ENCODE measurements at regions not wholly inside any gene's neighbourhood (a gene's known extent, or its start where the extent isn't known, plus 50 kb on each side); places are given as distances from the start of the nearest gene placed in this dataset.

DNA sequence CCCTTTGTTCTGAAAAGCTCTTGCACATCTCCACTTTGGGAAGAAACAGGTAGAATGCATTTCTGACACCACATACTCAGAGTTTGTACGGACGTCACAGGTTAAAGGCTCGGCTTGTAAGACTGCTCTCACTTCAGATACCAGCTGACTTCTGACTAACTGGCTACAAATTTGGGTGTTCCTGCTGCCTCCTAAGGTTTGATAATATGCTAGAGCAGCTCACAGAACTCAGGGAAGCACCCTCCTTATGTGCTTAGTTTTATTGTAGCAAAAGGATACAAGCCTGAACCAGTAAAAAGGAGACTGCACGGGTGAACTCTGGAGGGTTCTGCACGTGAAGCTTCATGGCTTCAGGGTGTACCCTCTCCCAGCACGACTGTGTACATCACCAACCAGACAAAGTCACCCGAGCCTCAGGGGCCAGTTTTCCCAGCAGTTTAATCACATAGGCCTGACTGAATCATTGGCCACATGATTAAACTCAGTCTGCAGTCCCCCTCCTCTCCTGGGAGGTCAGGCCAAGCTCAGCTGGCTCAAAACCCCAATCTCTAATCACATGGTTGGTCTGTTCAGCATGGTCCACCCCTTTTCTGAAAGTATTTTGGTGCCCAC, 749.5 kb upstream of the RAB6C start:
- DNase-seq (ENCODE audit: low read depth) = no peak
- in situ Hi-C loops (cut with HindIII; ENCODE audit: low pct_unique_long_range_greater_than_20kb, low sequenced_read_pairs) = no loop called here

DNA sequence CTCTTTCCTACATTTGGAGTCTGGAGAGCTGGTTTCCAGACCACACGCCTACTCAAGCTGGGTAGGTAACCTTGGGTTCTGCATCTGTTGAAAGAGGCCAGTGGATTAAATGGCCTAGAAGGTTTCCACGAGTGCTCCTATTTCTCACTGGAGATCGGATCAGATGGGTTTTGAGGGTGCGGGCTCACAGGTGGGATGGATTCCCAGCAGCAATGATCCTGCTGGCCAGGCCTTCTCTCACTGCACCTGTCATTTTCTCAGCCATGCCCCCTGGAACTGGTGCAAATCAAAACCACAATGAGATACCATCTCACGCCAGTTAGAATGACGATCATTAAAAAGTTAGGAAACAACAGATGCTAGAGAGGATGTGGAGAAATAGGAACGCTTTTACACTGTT, 747.5 kb upstream of the RAB6C start:
- in situ Hi-C loops (cut with HindIII; ENCODE audit: low pct_unique_long_range_greater_than_20kb, low sequenced_read_pairs) = no loop called here
- no peak for DNase-seq (ENCODE audit: low read depth)

DNA sequence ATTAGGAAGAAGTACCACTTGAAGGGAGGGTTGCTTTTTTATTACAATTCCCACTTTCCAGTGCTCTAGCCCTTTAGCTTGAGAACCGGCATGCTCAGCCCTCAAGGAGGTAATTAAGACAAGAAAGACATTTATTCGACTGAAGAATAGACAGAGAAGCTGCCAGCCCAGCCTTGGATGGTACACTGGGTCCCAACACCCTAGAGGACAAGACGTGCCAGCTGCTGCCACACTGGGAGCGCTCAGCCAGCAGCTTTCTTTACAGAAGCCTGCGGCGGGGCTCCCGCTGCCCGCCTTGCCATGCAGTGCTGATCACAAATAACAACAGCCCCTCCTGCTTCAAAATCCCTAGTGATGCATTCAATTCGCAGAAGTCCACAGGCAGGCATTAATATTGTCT, 746.3 kb upstream of the RAB6C start:
- DNase-seq (ENCODE audit: low read depth) = no peak
- in situ Hi-C loops (cut with HindIII; ENCODE audit: low pct_unique_long_range_greater_than_20kb, low sequenced_read_pairs) = no loop called here

DNA sequence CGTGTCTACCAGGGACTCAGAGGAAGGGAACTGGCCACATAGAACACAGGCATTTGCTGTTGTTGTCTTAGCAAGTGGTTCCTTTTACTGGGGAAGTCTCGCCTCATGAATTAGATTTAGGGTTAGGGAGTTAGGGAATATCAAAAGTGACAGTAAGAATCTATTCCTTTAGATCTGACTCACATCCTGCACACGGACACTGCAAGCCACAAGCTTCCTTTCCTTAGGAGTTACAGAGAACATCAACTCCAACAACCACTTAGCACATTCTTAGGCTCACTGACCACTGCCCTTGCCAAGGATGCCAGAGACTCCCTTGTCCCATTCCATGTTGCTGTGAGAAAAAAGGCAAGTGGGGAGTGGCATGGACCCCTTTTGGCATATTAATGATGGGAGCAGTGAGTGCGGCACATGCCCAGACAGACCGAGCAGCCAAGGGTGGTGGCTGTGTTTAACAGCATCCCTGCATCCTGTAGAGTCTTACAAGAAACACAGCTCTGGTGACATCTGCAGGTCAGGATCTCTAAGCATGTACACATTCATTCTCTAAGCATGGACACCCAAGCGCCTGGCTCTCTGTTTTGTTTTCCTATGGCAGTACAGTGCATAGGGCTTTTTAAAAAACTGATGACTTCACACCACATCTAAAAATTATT, 745.6 kb upstream of the RAB6C start:
- no peak for DNase-seq (ENCODE audit: low read depth)
- in situ Hi-C loops (cut with HindIII; ENCODE audit: low pct_unique_long_range_greater_than_20kb, low sequenced_read_pairs) = no loop called here

DNA sequence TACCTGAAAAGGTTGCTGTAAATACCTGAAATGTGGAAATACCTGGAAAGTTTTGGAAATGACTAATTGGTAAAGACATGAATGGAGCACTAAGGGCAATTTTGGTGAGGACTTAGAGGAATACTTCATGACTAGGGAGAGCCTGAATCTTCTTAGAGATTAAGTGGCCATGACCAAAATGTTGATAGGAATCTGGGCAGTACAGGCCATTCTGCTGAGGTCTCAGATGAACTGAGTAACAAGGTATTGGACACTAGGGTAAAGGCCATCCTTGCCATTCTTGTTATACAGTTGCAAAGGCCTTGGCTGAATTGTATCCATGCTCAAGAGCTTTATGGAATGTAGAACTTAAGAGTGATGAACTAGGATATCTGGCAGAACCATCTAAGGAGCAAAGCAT, 742.9 kb upstream of the RAB6C start:
- in situ Hi-C loops (cut with HindIII; ENCODE audit: low pct_unique_long_range_greater_than_20kb, low sequenced_read_pairs) = no loop called here
- DNase-seq (ENCODE audit: low read depth) = no peak

DNA sequence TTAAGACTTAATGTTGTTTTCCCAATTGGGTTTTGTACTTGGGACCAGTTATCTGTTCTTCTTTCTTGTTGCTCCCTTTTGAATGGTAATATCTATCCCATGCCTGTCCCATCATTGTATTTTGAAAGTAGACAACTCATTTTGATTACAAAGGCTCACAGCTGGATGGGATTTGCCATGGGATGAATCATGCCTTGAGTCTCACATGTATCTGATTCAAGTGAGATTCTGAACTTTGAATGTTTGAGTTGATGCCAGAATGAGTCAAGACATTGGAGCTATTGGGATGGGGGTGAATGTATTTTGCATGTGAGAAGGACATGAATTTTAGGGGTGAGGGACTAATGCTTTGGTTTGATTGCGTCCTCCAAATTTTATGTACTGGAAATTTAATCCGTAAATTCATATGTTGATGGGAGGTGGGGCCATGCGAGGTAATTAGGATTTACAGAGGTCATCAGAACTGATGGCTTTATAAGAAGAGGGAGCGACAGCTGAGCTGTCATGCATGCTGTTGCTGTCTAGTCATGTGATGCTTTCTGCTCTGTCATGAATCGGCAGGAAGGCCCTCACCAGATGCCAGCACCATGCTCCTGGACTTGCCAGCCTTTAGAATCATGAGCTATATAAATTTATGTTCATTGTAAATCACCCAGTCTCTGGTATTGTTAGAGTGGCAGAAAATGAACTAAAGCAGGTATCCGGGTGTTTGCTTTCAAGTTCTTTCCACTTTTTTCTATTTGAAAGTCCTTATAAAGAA, 741.3 kb upstream of the RAB6C start:
- no peak for DNase-seq (ENCODE audit: low read depth)
- in situ Hi-C loops (cut with HindIII; ENCODE audit: low pct_unique_long_range_greater_than_20kb, low sequenced_read_pairs) = no loop called here

DNA sequence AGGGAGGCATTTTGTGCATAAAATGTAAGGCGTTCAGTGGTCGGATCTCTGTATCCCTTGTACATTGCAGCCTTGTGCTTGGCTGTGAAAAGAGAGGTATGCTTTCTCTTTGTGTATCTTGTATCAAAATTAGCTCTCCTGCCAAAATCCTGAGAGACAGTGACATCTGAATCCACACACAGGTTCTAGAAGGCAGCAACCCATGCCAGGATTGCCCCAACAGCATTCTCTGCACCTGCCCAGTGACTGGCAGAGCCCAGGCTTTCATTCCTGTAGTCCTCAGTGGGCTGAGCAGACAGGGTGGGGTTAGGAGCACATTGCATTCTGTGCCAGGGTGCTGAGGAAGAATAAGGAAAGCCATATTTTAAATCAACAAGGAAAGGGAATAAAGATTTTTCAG, 740.3 kb upstream of the RAB6C start:
- in situ Hi-C loops (cut with HindIII; ENCODE audit: low pct_unique_long_range_greater_than_20kb, low sequenced_read_pairs) = no loop called here
- no peak for DNase-seq (ENCODE audit: low read depth)

DNA sequence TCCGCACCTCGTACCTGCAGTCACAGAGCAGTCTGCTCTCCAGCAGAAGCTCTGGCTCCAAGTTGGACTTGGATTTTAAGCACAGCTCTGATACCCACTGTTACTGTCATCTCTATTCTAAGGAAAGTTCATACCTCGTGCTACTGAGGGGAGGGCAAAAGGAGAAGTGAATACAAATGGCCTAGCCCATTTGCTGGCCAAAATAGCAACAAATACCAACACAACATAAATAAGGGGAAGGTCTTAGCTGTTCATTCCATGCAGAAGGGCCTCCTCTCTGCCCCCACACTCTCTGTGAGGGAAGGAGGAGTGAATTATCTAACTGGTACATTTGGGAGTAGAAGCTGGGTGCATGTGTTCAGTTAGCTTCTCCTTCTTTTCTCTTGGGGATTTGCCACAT, 739.4 kb upstream of the RAB6C start:
- no peak for DNase-seq (ENCODE audit: low read depth)
- in situ Hi-C loops (cut with HindIII; ENCODE audit: low pct_unique_long_range_greater_than_20kb, low sequenced_read_pairs) = no loop called here

DNA sequence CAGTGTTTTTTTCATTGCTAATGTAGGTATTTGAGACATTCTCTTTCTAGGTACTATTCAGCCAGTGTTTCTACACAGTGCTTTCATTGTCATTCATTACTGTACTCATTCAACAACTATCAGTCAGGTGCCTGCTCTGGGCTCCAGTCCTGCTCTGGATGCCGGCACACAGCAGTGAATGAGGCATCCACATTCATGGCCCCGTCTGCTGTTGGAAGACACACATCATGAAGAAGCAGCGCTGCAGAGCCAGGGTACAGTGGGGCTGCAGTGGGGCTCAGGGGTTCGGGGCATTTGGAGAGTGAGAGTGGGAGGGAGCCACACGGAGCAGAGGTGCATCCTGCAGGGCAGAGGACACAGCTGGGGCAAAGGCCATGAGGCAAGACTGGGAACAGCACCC, 737.2 kb upstream of the RAB6C start:
- in situ Hi-C loops (cut with HindIII; ENCODE audit: low pct_unique_long_range_greater_than_20kb, low sequenced_read_pairs) = no loop called here

DNA sequence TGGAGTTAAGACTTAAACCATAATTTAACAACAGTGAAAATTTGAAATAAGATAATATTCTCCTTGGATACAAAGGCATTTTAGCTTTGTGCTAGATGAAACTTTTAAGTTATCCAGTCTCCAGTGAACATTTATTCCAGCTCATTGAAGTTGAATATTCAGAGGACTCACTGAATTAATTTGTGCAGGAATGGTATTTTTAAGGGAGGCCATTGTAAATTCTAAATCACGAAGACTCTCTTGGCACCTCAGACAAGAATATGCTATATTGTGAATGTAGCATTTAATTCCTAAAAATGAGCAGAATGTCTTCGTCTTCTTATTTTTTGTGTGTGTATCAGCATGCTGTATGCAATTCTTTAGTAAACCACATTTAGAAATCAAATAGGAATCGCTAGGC, 731.7 kb upstream of the RAB6C start:
- in situ Hi-C loops (cut with HindIII; ENCODE audit: low pct_unique_long_range_greater_than_20kb, low sequenced_read_pairs) = no loop called here
- DNase-seq (ENCODE audit: low read depth) = no peak

More for the DNA sequence above, 737.2 kb upstream of the RAB6C start:
- DNase-seq (ENCODE audit: low read depth) = no peak

DNA sequence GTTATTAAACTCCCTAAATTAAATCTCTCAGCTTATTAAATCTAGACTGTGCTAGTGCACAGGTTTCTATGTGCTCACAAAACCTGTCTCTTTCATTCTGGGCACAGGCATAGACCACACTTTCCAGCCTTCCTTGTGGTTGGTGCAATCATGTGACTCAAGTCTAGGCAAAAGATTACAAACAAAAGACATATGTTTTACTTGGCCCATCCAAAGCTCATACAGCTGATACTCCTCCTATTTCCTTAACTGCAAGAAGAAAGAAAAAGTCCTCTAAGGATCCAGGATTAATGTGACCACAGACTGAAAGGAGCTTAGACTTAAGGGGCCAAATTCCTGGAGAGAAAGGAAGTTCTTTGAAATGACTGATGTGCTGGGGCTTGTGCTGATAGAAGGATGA, 731.3 kb upstream of the RAB6C start:
- in situ Hi-C loops (cut with HindIII; ENCODE audit: low pct_unique_long_range_greater_than_20kb, low sequenced_read_pairs) = no loop called here
- no peak for DNase-seq (ENCODE audit: low read depth)

DNA sequence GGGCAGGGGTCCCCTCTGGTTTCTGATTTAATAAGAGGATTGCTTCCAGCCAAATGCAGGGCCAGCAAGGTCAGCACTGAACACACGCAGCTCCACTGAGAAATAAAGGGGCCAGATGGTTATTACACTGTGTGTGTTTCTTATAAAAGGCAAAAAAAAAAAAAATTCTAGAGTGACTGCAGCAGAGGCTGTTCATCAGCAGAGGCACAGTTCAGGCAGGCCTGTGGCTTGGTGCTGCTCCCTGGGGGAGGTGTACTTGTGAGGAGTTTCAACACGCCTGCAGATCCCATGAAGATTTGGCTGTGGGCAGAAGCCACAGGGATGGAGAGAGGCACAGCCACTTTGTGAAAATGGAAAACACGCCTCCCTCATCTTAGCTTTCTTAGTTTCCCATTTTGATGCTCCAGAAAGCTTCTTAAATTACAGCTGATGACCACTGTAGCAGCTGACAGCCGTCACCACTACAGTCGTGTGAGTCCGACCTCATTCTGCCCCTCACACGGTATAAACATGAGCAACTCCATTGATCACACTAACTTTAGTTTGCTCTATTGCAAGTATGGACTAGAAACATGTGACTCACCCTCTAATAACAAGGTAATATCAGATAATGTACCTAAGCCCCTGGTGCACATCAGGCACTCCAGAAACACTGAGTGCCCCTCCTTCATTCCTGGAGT, 726.5 kb upstream of the RAB6C start:
- no peak for DNase-seq (ENCODE audit: low read depth)
- in situ Hi-C loops (cut with HindIII; ENCODE audit: low pct_unique_long_range_greater_than_20kb, low sequenced_read_pairs) = no loop called here

DNA sequence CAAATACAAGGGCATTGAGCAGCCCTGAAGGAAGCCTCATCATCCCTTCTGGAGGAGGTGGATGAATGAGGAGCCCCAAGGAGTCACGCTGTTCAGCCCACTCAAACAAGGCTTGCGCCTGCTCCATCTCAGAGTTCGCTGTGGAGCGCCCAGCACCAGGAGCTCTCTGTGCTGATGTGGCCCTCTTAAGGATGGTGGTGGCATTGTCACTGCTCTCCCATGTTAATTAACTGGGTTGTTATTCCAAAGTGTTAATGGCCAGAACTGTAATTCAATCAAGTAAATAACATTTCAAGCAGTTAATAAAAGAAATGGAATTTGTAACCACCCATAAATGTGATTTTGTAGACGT, 726.0 kb upstream of the RAB6C start:
- in situ Hi-C loops (cut with HindIII; ENCODE audit: low pct_unique_long_range_greater_than_20kb, low sequenced_read_pairs) = no loop called here
- no peak for DNase-seq (ENCODE audit: low read depth)

DNA sequence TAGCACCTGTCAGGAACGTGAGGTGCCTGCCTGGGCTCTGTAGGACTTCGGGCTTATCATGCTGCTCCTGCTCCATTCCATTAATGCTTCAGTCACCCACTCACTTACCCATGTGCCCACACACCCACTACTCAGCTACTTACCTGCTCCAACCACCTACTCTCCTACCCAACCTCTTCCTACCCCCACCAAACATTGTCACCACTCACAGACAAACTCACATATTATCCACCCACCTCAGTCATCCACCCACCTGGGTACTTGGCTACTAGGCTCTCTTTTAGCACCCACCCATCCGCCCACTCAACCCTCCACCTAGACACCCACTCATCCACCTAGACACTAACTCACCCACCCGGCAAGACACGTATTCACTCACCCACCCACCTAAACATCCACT, 724.7 kb upstream of the RAB6C start:
- in situ Hi-C loops (cut with HindIII; ENCODE audit: low pct_unique_long_range_greater_than_20kb, low sequenced_read_pairs) = no loop called here

DNA sequence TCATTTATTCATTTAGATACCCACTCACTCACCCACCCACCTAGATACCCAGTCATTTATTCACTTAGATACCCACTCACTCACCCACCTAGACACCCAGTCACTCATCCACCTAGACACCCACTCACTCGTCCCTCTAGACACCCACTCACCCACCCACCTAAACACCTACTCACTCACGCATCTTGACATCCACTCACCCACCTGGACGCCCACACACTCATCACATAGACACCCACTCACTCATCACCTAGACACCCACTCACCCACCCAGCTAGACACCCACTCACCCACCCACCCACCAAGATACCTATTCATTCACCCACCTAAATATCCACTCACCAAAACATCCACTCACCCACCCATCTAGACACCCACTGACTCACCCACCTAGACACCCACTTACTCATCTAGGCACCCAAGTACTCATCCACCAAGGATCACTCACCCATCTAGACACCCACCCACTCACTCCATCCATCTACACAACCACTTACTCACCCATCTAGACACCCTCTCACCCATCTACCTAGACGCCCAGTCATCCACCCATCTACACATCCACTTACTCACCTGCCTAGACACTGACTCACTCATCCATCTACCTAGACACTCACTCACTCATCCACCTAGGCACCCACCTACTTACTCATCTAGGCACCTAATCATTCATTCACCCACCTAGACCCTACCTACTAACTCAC, 723.7 kb upstream of the RAB6C start:
- no peak for DNase-seq (ENCODE audit: low read depth)
- in situ Hi-C loops (cut with HindIII; ENCODE audit: low pct_unique_long_range_greater_than_20kb, low sequenced_read_pairs) = no loop called here

More for the DNA sequence above, 724.7 kb upstream of the RAB6C start:
- DNase-seq (ENCODE audit: low read depth) = no peak

DNA sequence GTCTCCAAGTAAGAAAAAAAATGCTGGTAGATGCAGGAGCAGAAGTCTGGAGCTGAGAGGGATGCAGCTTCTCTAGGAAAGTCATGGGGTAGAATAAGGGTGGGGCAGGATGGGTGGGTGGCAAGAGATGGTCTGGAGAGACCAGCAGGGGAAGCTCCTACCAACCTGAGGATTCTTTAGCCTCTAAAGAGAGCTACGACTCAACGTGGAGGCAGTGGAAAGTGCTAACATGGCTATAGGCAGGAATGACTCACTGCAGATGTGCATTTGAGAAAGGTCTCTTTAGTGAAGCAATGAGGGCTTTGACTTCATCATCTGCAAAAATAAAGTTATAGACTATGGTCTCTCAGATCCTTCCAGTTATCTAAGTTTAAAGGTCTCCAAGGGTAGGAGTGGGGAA, 722.8 kb upstream of the RAB6C start:
- DNase-seq (ENCODE audit: low read depth) = no peak
- in situ Hi-C loops (cut with HindIII; ENCODE audit: low pct_unique_long_range_greater_than_20kb, low sequenced_read_pairs) = no loop called here

DNA sequence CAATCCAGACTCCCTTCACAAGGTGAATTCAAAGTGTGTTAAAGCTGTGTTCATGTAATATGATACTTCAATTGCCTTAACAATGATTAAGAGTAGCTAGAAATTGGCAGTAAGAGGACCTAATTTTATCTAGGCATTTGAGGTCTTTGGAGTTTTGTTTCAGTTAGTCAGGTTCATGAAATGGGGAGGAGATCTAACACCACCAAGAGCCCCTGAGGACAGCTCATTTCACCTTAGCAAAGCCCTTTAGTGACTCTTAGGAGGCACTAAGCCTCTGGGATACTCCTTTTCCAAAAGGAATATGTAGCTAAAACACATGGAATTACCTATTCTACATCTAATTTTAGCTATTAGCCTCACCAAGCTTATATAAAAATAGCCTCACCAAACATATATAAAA, 716.5 kb upstream of the RAB6C start:
- DNase-seq (ENCODE audit: low read depth) = no peak
- in situ Hi-C loops (cut with HindIII; ENCODE audit: low pct_unique_long_range_greater_than_20kb, low sequenced_read_pairs) = no loop called here

DNA sequence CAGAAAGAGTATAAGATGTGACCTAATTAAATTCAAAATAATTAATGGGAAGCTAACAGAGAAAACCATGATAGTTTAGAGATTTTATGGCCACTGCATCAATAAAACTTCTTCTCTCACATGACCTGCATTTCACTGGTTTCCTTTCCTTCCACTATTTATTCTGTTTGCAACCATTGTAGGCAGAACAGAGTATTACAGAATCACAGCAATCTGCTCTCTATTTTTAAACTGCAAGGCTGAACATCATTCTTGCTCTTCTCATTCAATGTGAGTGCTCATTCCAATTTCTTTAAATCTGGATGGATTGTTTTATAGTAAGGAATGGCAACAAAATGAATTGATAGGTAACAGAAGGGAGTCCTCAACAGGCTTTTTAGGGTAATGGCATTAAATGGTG, 715.5 kb upstream of the RAB6C start:
- DNase-seq (ENCODE audit: low read depth) = no peak
- in situ Hi-C loops (cut with HindIII; ENCODE audit: low pct_unique_long_range_greater_than_20kb, low sequenced_read_pairs) = no loop called here

DNA sequence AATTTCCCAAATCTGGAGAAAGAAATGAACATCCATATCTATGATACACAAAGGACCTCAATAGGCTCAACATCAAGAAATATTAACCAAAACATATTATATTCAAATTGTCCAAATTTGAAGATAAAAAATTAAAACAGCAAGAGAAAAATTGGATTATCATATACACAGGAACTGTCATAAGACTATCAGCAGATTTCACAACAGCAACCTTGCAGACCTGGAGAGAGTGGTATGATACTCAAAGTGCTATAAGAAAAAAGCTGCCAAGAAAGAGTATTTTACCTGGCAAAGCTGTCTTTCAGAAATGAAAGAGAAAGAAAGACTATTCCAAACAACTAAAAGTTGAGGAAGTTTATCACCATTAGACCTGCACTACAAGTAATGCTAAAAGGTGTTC, 711.9 kb upstream of the RAB6C start:
- in situ Hi-C loops (cut with HindIII; ENCODE audit: low pct_unique_long_range_greater_than_20kb, low sequenced_read_pairs) = no loop called here

More for the DNA sequence above, 711.9 kb upstream of the RAB6C start:
- no peak for DNase-seq (ENCODE audit: low read depth)

Data from Caki2 (cell line).